Cardiac muscle cell (in vitro differentiated cells and primary cell): ENCODE measurements at regions not wholly inside any gene's neighbourhood (a gene's known extent, or its start where the extent isn't known, plus 50 kb on each side); places are given as distances from the start of the nearest gene placed in this dataset.

Experiments used
- DNase-seq, 2 donors: peaks; one replicate each; pipeline versions ENCODE4 v3.0.0 to v3.0.0-alpha.2; 2010 to 2017; ENCODE audit warnings: low read depth in 1 of 2, low spot score in 1 of 2
- H3K27ac ChIP-seq: fragments of 200-600 bp; sonication (generic); 2 replicates; pipeline ENCODE4 v1.5.1; 2016
- H3K27me3 ChIP-seq: fragments of 200-600 bp; sonication (generic); 2 replicates; pipeline ENCODE4 v1.6.0; 2016; ENCODE audit warnings: control low read depth
- H3K36me3 ChIP-seq: fragments of 200-600 bp; sonication (generic); 2 replicates; pipeline ENCODE4 v1.5.1; 2016; ENCODE audit warnings: control low read depth
- H3K4me1 ChIP-seq: fragments of 200-600 bp; sonication (generic); 2 replicates; pipeline ENCODE4 v1.8.1; 2017; ENCODE audit warnings: low read depth, mild to moderate bottlenecking, mixed run types
- H3K4me3 ChIP-seq: fragments of 200-600 bp; sonication (generic); 2 replicates; pipeline ENCODE4 v1.5.1; 2016; ENCODE audit warnings: mild to moderate bottlenecking
- H3K9me3 ChIP-seq: fragments of 200-600 bp; sonication (generic); 2 replicates; pipeline ENCODE4 v1.5.1; 2017; ENCODE audit warnings: low read depth, mild to moderate bottlenecking, control low read depth
- CTCF ChIP-seq: IDR thresholded peaks from 2 replicates; pipeline ENCODE4 v1.5.1; 2012; ENCODE audit warnings: low read depth, mild to moderate bottlenecking, low read length

- Histone ChIP-seq H3K9me3 (no peaks in the 10 kb centered on the region), H3K4me1 (peaks cover 5% of the 10 kb centered on the region), H3K36me3 (no peaks in the 10 kb centered on the region), H3K27me3 (no peaks in the 10 kb centered on the region), H3K4me3 (no peak overlapping the region), H3K27ac (no peak overlapping the region)
- DNase-seq = no peak
- TF ChIP-seq CTCF = no peak
Observed at GRCh38 chr20:12763406-12763805, 245.4 kb upstream of the SPTLC3 start.

- Histone ChIP-seq H3K27ac (no peak overlapping the region), H3K4me3 (no peak overlapping the region), H3K4me1 (peaks cover 5% of the 10 kb centered on the region), H3K9me3 (no peaks in the 10 kb centered on the region), H3K36me3 (no peaks in the 10 kb centered on the region), H3K27me3 (no peaks in the 10 kb centered on the region)
- no peak for DNase-seq
- no peak for TF ChIP-seq CTCF
Observed at GRCh38 chr20:12764053-12764452, 244.7 kb upstream of the SPTLC3 start.

GRCh38 chr20:12764851-12765250 lies 243.9 kb upstream of the SPTLC3 start:
- Histone ChIP-seq H3K4me3 (no peak overlapping the region), H3K9me3 (no peaks in the 10 kb centered on the region), H3K36me3 (no peaks in the 10 kb centered on the region), H3K4me1 (peaks cover 5% of the 10 kb centered on the region), H3K27me3 (no peaks in the 10 kb centered on the region), H3K27ac (no peak overlapping the region)
- TF ChIP-seq CTCF = no peak
- DNase-seq = no peak

GRCh38 chr20:12773936-12774335 lies 234.8 kb upstream of the SPTLC3 start:
- H3K4me3 ChIP-seq = no peak overlapping the region

GRCh38 chr20:12775041-12775440 lies 233.7 kb upstream of the SPTLC3 start:
- Histone ChIP-seq H3K4me3 (no peak overlapping the region), H3K4me1 (no peaks in the 10 kb centered on the region), H3K27ac (no peak overlapping the region), H3K9me3 (no peaks in the 10 kb centered on the region), H3K36me3 (no peaks in the 10 kb centered on the region), H3K27me3 (no peaks in the 10 kb centered on the region)
- TF ChIP-seq CTCF = no peak
- no peak for DNase-seq

More at GRCh38 chr20:12773936-12774335, 234.8 kb upstream of the SPTLC3 start:
- Histone ChIP-seq H3K36me3 (no peaks in the 10 kb centered on the region), H3K27ac (no peak overlapping the region), H3K27me3 (no peaks in the 10 kb centered on the region), H3K9me3 (no peaks in the 10 kb centered on the region), H3K4me1 (no peaks in the 10 kb centered on the region)
- DNase-seq = no peak
- no peak for TF ChIP-seq CTCF

GRCh38 chr20:12777016-12777415 lies 231.8 kb upstream of the SPTLC3 start:
- Histone ChIP-seq H3K27ac (no peak overlapping the region), H3K36me3 (no peaks in the 10 kb centered on the region), H3K9me3 (no peaks in the 10 kb centered on the region), H3K4me3 (no peak overlapping the region), H3K27me3 (no peaks in the 10 kb centered on the region), H3K4me1 (no peaks in the 10 kb centered on the region)
- DNase-seq = no peak
- no peak for TF ChIP-seq CTCF
